Mesendoderm (in vitro differentiated cells): ENCODE measurements at regions not wholly inside any gene's neighbourhood (a gene's known extent, or its start where the extent isn't known, plus 50 kb on each side); places are given as distances from the start of the nearest gene placed in this dataset.
A peak's percentile ranks its signal among the peaks of the same experiment; 100 is the strongest.
"Not testable (repeated sequence)": the region's sequence is repeated elsewhere in the genome, so short reads cannot be mapped to it uniquely, and the experiment has no call there.

ENCODE experiments used
- DNase-seq: peaks from one replicate; pipeline ENCODE4 v3.0.0; 2013
- H2AK5ac ChIP-seq: 2 replicates; pipeline ENCODE4 v1.6.1; 2013; ENCODE audit warnings: low read length, inconsistent platforms
- H2BK120ac ChIP-seq: 2 replicates; pipeline ENCODE4 v1.6.1; 2013; ENCODE audit warnings: low read depth, mild to moderate bottlenecking, low read length, moderate library complexity, mixed read lengths
- H2BK15ac ChIP-seq: replicated peaks from 2 replicates; pipeline ENCODE4 v1.6.1; 2013; ENCODE audit warnings: low read depth, mild to moderate bottlenecking, moderate library complexity
- H2BK5ac ChIP-seq: 2 replicates; pipeline ENCODE4 v1.6.1; 2013; ENCODE audit warnings: low read length, inconsistent platforms
- H3K18ac ChIP-seq: 2 replicates; pipeline ENCODE4 v1.6.1; 2013; ENCODE audit warnings: mild to moderate bottlenecking, low read length, mixed read lengths
- H3K23ac ChIP-seq: one replicate; pipeline ENCODE4 v1.6.1; 2013; ENCODE audit warnings: low read length
- H3K27ac ChIP-seq: 2 replicates; pipeline ENCODE4 v1.5.1; 2013; ENCODE audit warnings: low read depth, mild to moderate bottlenecking, inconsistent platforms, low read length, moderate library complexity
- H3K27me3 ChIP-seq: 2 replicates; pipeline ENCODE4 v1.6.1; 2013; ENCODE audit warnings: low read length, control low read depth, mild to moderate bottlenecking, inconsistent platforms; ENCODE audit not compliant: insufficient read depth, poor library complexity
- H3K36me3 ChIP-seq: 2 replicates; pipeline ENCODE4 v1.6.1; 2013; ENCODE audit warnings: low read length, inconsistent platforms; ENCODE audit not compliant: control insufficient read depth, insufficient read depth
- H3K4ac ChIP-seq: one replicate; pipeline ENCODE4 v1.6.1; 2013; ENCODE audit warnings: low read depth, mild to moderate bottlenecking, low read length, moderate library complexity
- H3K4me1 ChIP-seq: 2 replicates; pipeline ENCODE4 v1.6.1; 2013; ENCODE audit warnings: low read depth, low read length, inconsistent platforms; ENCODE audit not compliant: control insufficient read depth
- H3K4me2 ChIP-seq: 2 replicates; pipeline ENCODE4 v1.6.1; 2013; ENCODE audit warnings: low read length
- H3K4me3 ChIP-seq: 2 replicates; pipeline ENCODE4 v1.5.1; 2013; ENCODE audit warnings: mild to moderate bottlenecking, low read length
- H3K56ac ChIP-seq: one replicate; pipeline ENCODE4 v1.6.1; 2013; ENCODE audit warnings: low read length
- H3K79me1 ChIP-seq: 2 replicates; pipeline ENCODE4 v1.6.1; 2013; ENCODE audit warnings: low read length, inconsistent platforms
- H3K79me2 ChIP-seq: 2 replicates; pipeline ENCODE4 v1.6.1; 2013; ENCODE audit warnings: mild to moderate bottlenecking, low read length; ENCODE audit not compliant: control insufficient read depth, insufficient read depth
- H3K9ac ChIP-seq: 2 replicates; pipeline ENCODE4 v1.6.1; 2013; ENCODE audit warnings: low read length, inconsistent platforms
- H4K5ac ChIP-seq: one replicate; pipeline ENCODE4 v1.6.1; 2013; ENCODE audit warnings: low read length
- H4K8ac ChIP-seq: one replicate; pipeline ENCODE4 v1.6.1; 2013; ENCODE audit warnings: low read depth, mild to moderate bottlenecking, control low read depth, low read length, moderate library complexity
- WGBS: extraction: QIAGEN DNeasy Blood & Tissue Kit; methylation state at CpG from one replicate; pipeline ENCODE4 v1.1.7; 2013; ENCODE audit warnings: low lambda C conversion rate, missing lambda C conversion rate; ENCODE audit not compliant: insufficient coverage; ENCODE audit errors: extremely low coverage; 5-methylcytosine and 5-hydroxymethylcytosine counted together

- Histone ChIP-seq H3K9ac (no peak overlapping the region), H4K5ac (no peak overlapping the region), H3K23ac (no peak overlapping the region), H4K8ac (no peak overlapping the region), H3K4me1 (no peaks in the 10 kb centered on the region), H3K36me3 (no peaks in the 10 kb centered on the region), H2BK15ac (no peak overlapping the region), H2BK120ac (no peak overlapping the region), H3K4me2 (no peak overlapping the region), H3K56ac (no peak overlapping the region), H2BK5ac (no peak overlapping the region), H3K27me3 (no peaks in the 10 kb centered on the region), H3K79me1 (no peaks in the 10 kb centered on the region), H3K4ac (no peak overlapping the region), H3K4me3 (no peak overlapping the region), H2AK5ac (no peak overlapping the region), H3K27ac (no peak overlapping the region), H3K18ac (no peak overlapping the region), H3K79me2 (no peaks in the 10 kb centered on the region)
- no peak for DNase-seq
- WGBS = no CpG with 5 or more reads among the region's 2 CpGs
Observed at GRCh38 chr5:114883675-114884074, 286.0 kb downstream of the TRIM36 start.

DNA sequence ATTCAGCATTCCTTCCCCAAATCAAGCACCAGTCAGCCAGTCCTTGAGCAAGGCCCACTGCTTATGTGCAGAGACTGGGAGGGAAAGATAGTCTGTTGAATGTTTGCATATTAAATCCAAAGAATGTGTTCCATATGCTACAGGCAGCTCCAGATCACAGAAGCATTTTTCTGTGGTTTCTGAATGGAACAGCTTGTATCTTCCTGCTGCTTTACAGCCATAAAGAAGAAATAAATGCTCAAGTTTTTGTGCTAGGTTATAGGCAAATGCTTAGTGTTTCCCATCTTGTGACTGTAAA is 310.3 kb downstream of the TRIM36 start:
- no peak overlapping the region for H2BK5ac ChIP-seq
- no peak overlapping the region for H3K9ac ChIP-seq
- no peak overlapping the region for H2BK15ac ChIP-seq
- H3K4ac ChIP-seq = no peak overlapping the region
- no peaks in the 10 kb centered on the region for H3K36me3 ChIP-seq
- H3K4me3 ChIP-seq = no peak overlapping the region
- no peak overlapping the region for H3K18ac ChIP-seq
- H3K27me3 ChIP-seq = no peaks in the 10 kb centered on the region
- no peaks in the 10 kb centered on the region for H3K79me2 ChIP-seq
- no peak overlapping the region for H2AK5ac ChIP-seq
- H4K5ac ChIP-seq = no peak overlapping the region
- no peak for DNase-seq
- H2BK120ac ChIP-seq = no peak overlapping the region
- H4K8ac ChIP-seq = no peak overlapping the region
- no peak overlapping the region for H3K56ac ChIP-seq
- H3K4me2 ChIP-seq = no peak overlapping the region
- no peaks in the 10 kb centered on the region for H3K4me1 ChIP-seq
- no peak overlapping the region for H3K27ac ChIP-seq
- H3K23ac ChIP-seq = no peak overlapping the region
- no peaks in the 10 kb centered on the region for H3K79me1 ChIP-seq

- WGBS = no CpG with 5 or more reads among the region's 7 CpGs
- Histone ChIP-seq H3K79me2 (no peaks in the 10 kb centered on the region), H3K36me3 (no peaks in the 10 kb centered on the region), H3K23ac (no peak overlapping the region), H3K4me1 (no peaks in the 10 kb centered on the region), H2BK5ac (no peak overlapping the region), H2AK5ac (no peak overlapping the region), H3K4me2 (no peak overlapping the region), H2BK120ac (no peak overlapping the region), H4K8ac (no peak overlapping the region), H2BK15ac (no peak overlapping the region), H3K79me1 (no peaks in the 10 kb centered on the region), H4K5ac (no peak overlapping the region), H3K27me3 (no peaks in the 10 kb centered on the region), H3K4me3 (no peak overlapping the region), H3K18ac (no peak overlapping the region), H3K27ac (no peak overlapping the region), H3K4ac (no peak overlapping the region), H3K56ac (no peak overlapping the region), H3K9ac (no peak overlapping the region)
- no peak for DNase-seq
Observed at GRCh38 chr5:114858665-114859437, 310.9 kb downstream of the TRIM36 start.

GRCh38 chr5:114857941-114858551 is 311.7 kb downstream of the TRIM36 start:
- Histone ChIP-seq H4K8ac (no peak overlapping the region), H2BK120ac (no peak overlapping the region), H3K27me3 (no peaks in the 10 kb centered on the region), H4K5ac (no peak overlapping the region), H3K4me1 (no peaks in the 10 kb centered on the region), H2BK15ac (no peak overlapping the region), H3K18ac (no peak overlapping the region), H3K36me3 (no peaks in the 10 kb centered on the region), H3K4ac (no peak overlapping the region), H3K56ac (no peak overlapping the region), H3K9ac (no peak overlapping the region), H3K4me3 (no peak overlapping the region), H3K79me1 (no peaks in the 10 kb centered on the region), H3K4me2 (no peak overlapping the region), H3K27ac (no peak overlapping the region), H3K79me2 (no peaks in the 10 kb centered on the region), H2BK5ac (no peak overlapping the region), H3K23ac (no peak overlapping the region), H2AK5ac (no peak overlapping the region)
- no peak for DNase-seq
- WGBS = no CpG with 5 or more reads among the region's 22 CpGs

DNA sequence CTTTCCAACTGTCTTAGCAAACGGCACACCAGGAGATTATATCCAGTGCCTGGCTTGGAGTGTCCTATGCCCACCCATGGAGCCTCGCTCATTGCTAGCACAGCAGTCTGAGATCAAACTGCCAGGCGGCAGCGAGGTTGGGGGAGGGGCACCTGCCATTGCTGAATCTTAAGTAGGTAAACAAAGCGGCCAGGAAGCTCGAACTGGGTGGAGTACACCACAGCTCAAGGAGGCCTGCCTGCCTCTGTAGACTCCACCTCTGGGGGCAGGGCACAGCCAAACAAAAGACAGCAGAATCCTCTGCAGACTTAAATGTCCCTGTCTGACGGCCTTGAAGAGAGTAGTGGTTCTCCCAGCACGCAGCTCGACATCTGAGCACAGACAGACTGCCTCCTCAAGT is 325.0 kb downstream of the TRIM36 start:
- H2BK120ac ChIP-seq, H2BK15ac ChIP-seq, H2AK5ac ChIP-seq, H3K79me1 ChIP-seq, H3K4me3 ChIP-seq, H4K8ac ChIP-seq, H3K18ac ChIP-seq, H3K27me3 ChIP-seq, H3K79me2 ChIP-seq, H4K5ac ChIP-seq, H3K23ac ChIP-seq, DNase-seq, H3K4me2 ChIP-seq, H3K56ac ChIP-seq, H3K4me1 ChIP-seq, H3K36me3 ChIP-seq, H2BK5ac ChIP-seq, H3K27ac ChIP-seq, H3K4ac ChIP-seq, H3K9ac ChIP-seq: not testable (repeated sequence)
- WGBS = no CpG with 5 or more reads among the region's 9 CpGs

DNA sequence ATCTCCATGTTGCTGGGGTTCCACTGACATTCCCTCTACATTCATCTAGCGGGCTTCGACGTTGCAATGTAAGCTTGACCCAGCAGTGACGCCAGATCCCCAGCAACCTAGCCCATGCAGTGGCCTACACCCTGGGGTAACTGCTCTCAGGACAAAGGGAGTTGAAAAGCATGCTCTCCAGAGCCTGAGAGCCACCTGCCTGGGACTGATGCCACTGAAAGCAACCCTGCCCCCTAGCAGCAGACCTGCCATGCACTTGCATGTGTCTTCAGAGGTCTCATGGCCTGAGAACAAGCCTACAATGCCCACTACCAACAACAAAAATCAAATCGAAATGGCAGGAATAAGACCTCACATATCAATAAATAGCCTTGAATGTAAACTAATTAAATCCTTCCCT is 330.3 kb downstream of the TRIM36 start:
- Histone ChIP-seq H3K27me3 (no peaks in the 10 kb centered on the region), H3K27ac (no peak overlapping the region), H3K4me3 (no peak overlapping the region), H3K56ac (no peak overlapping the region), H2BK120ac (no peak overlapping the region), H3K18ac (no peak overlapping the region), H3K4ac (no peak overlapping the region), H2BK15ac (no peak overlapping the region), H3K36me3 (no peaks in the 10 kb centered on the region), H3K79me2 (no peaks in the 10 kb centered on the region), H3K23ac (no peak overlapping the region), H4K8ac (no peak overlapping the region), H3K4me1 (no peaks in the 10 kb centered on the region), H2BK5ac (no peak overlapping the region), H4K5ac (no peak overlapping the region), H3K79me1 (no peaks in the 10 kb centered on the region), H2AK5ac (no peak overlapping the region), H3K9ac (no peak overlapping the region), H3K4me2 (no peak overlapping the region)
- peak; percentile 4 for DNase-seq
- WGBS = no CpG with 5 or more reads among the region's 5 CpGs
